Mucosa of rectum (tissue), 2 donors: ENCODE measurements at regions not wholly inside any gene's neighbourhood (a gene's known extent, or its start where the extent isn't known, plus 50 kb on each side); places are given as distances from the start of the nearest gene placed in this dataset.
"Not testable (repeated sequence)": the region's sequence is repeated elsewhere in the genome, so short reads cannot be mapped to it uniquely, and the experiment has no call there.

ENCODE experiments used
- H3K27ac ChIP-seq, 2 donors: one replicate each; pipeline ENCODE4 v1.7.0; 2013; ENCODE audit warnings: inconsistent platforms in 2 of 2, low read depth in 2 of 2, low read length in 2 of 2
- H3K27me3 ChIP-seq, 2 donors: one replicate each; pipeline ENCODE4 v1.7.0; 2013; ENCODE audit warnings: low read length in 2 of 2; ENCODE audit not compliant: control insufficient read depth in 2 of 2, insufficient read depth in 2 of 2
- H3K36me3 ChIP-seq, 2 donors: one replicate each; pipeline ENCODE4 v1.7.0; 2013; ENCODE audit warnings: low read length in 2 of 2; ENCODE audit not compliant: control insufficient read depth in 2 of 2, insufficient read depth in 2 of 2
- H3K4me1 ChIP-seq, 2 donors: one replicate each; pipeline ENCODE4 v1.7.0; 2013; ENCODE audit warnings: low read length in 2 of 2, mild to moderate bottlenecking in 1 of 2; ENCODE audit not compliant: control insufficient read depth in 2 of 2, insufficient read depth in 2 of 2
- H3K4me3 ChIP-seq, 2 donors: one replicate each; pipeline ENCODE4 v1.7.0; 2013; ENCODE audit warnings: low read length in 2 of 2
- H3K9ac ChIP-seq, 2 donors: one replicate each; pipeline ENCODE4 v1.7.0; 2013; ENCODE audit warnings: low read length in 2 of 2, low read depth in 1 of 2, mild to moderate bottlenecking in 1 of 2
- H3K9me3 ChIP-seq, 2 donors: one replicate each; pipeline ENCODE4 v1.7.0; 2013; ENCODE audit warnings: low read length in 2 of 2; ENCODE audit not compliant: control insufficient read depth in 2 of 2
- donor health status: healthy.
- donor health status: Normal muscosa, but diverticular disease.

- H3K36me3 ChIP-seq, result no peaks in the 10 kb centered on the region
- H3K4me1 ChIP-seq, result no peaks in the 10 kb centered on the region
- H3K27me3 ChIP-seq, result no peaks in the 10 kb centered on the region
- H3K27ac ChIP-seq, result no peak overlapping the region
- H3K9ac ChIP-seq, result no peak overlapping the region
- no peak overlapping the region for H3K4me3 ChIP-seq
- H3K9me3 ChIP-seq, result no peaks in the 10 kb centered on the region
Measured at GRCh38 chr2:57399057-57399456, 647.5 kb upstream of the VRK2 start.

GRCh38 chr2:57402096-57402495 is 644.5 kb upstream of the VRK2 start:
- H3K27me3 ChIP-seq, result no peaks in the 10 kb centered on the region
- no peak overlapping the region for H3K4me3 ChIP-seq
- H3K27ac ChIP-seq, result no peak overlapping the region
- no peaks in the 10 kb centered on the region for H3K36me3 ChIP-seq
- no peak overlapping the region for H3K9ac ChIP-seq
- no peaks in the 10 kb centered on the region for H3K4me1 ChIP-seq
- H3K9me3 ChIP-seq, result no peaks in the 10 kb centered on the region

DNA sequence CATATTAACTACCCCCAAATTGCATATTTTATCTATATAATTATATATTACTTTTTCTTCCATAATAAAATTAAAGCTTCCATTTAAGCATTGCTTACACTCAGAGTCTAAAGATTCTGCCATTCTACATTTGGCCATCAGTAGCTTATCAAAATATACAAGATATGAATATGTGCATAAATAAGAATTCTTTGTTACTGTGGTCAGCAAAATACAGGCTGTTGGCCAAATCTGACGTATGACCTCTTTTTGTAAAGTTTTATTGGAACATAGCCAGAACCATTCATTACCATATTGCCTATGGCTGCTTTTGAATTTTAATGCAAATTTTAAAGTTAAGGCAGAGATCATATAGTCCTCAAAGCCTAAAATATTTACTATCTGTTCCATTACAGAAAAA is 643.9 kb upstream of the VRK2 start:
- no peaks in the 10 kb centered on the region for H3K9me3 ChIP-seq
- no peak overlapping the region for H3K27ac ChIP-seq
- no peak overlapping the region for H3K9ac ChIP-seq
- no peaks in the 10 kb centered on the region for H3K36me3 ChIP-seq
- H3K4me1 ChIP-seq, result no peaks in the 10 kb centered on the region
- no peak overlapping the region for H3K4me3 ChIP-seq
- H3K27me3 ChIP-seq, result no peaks in the 10 kb centered on the region

DNA sequence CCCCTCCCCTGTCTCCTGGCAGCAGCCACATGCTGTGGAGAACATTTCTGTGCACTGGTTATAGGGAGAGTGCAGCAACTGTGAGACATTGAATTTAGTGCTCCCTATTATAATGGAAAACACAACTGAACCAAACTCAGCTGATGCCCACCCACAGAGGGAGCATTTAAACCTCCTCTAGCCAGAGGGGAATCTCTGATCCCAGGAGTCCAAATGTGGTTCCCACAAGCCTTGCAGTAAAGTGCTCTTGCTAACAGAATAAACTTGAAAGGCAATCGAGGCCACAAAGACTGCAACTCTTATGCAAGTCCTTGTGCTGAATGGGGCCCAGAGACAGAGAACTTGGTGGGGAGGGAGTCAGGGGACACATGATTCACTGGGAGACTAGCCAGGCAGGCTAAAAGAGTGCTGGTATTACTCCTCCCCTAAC is 638.8 kb upstream of the VRK2 start:
- Histone ChIP-seq H3K4me1 (no peaks in the 10 kb centered on the region), H3K36me3 (no peaks in the 10 kb centered on the region), H3K4me3 (no peak overlapping the region), H3K9ac (no peak overlapping the region), H3K27ac (no peak overlapping the region), H3K9me3 (no peaks in the 10 kb centered on the region), H3K27me3 (no peaks in the 10 kb centered on the region)

DNA sequence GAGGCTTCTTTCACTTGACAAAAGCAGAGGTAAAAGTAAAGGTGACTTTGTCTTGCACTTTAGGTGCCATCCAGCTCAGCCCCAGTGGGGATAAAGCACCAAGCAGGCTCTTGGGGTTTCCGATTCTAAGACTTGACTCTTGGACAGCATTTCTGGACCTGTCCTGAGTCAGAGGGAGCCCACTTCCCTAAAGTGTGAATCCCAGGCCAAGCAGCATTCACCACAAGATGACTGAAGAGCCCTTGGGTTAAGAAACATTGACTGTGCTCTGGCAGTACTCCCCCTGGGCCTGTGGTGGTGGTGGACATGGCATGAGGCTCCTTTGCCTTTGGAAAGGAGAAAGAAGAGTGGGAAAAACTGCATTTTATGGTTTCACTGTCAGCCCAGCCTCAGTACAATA is 638.0 kb upstream of the VRK2 start:
- Histone ChIP-seq H3K9me3 (no peaks in the 10 kb centered on the region), H3K9ac (no peak overlapping the region), H3K36me3 (no peaks in the 10 kb centered on the region), H3K27me3 (no peaks in the 10 kb centered on the region), H3K4me3 (no peak overlapping the region), H3K4me1 (no peaks in the 10 kb centered on the region), H3K27ac (no peak overlapping the region)

- Histone ChIP-seq H3K9me3 (no peaks in the 10 kb centered on the region), H3K4me1 (no peaks in the 10 kb centered on the region), H3K9ac (no peak overlapping the region), H3K27me3 (no peaks in the 10 kb centered on the region), H3K36me3 (no peaks in the 10 kb centered on the region), H3K4me3 (no peak overlapping the region), H3K27ac (no peak overlapping the region)
Measured at GRCh38 chr2:57417007-57417406, 629.6 kb upstream of the VRK2 start.

DNA sequence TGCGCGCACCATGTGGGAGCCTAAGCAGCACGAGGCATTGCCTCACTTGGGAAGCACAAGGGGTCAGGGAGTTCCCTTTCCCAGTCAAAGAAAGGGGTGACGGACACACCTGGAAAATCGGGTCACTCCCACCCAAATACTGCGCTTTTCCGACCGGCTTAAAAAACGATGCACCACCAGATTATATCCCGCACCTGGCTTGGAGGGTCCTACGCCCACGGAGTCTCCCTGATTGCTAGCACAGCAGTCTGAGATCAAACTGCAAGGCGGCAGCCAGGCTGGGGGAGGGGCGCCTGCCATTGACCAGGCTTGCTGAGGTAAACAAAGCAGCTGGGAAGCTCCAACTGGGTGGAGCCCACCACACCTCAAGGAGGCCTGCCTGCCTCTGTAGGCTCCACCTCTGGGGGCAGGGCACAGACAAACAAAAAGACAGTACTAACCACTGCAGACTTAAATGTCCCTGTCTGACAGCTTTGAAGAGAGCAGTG is 627.7 kb upstream of the VRK2 start:
- not testable (repeated sequence) for H3K4me1 ChIP-seq, H3K9ac ChIP-seq, H3K4me3 ChIP-seq, H3K27me3 ChIP-seq, H3K27ac ChIP-seq, H3K36me3 ChIP-seq, H3K9me3 ChIP-seq

DNA sequence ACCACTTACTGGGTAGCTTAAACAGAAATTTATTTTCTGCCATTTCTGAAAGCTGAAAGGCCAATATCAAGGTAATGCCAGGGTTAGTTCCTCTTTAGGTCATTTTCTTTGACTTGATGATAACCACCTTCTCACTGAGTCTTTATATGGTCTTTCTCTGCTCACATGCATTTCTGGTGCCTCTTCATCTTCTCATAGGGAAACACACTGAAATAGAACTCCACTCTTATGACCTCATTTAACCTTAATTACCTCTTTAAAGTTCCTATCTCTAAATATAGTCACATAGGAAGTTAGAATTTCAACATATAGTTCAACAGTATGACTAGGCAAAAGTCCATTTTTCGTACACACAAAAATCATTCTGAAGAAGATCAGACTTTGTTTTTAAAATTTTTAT is 616.8 kb upstream of the VRK2 start:
- Histone ChIP-seq H3K36me3 (no peaks in the 10 kb centered on the region), H3K9ac (no peak overlapping the region), H3K27ac (no peak overlapping the region)

DNA sequence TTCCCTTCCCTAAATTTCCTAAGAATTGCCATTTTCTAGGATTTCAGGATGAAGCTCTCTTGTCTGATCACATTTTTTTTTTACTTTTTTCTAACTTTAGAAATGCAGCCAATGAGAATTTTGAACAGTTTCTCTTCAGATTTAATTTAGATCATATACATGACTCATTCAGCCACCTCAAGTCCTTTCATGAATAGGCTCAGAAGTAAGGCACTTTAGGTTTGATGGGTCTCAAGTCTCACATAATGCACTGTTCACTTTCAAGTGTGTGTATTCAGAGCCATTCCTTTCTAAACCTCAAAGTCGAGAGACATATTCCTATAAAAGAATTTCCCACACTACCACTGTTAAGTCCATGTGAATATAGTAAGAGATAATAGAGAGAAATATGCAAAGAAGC is 614.1 kb upstream of the VRK2 start:
- H3K4me3 ChIP-seq, result no peak overlapping the region
- no peaks in the 10 kb centered on the region for H3K36me3 ChIP-seq
- H3K27ac ChIP-seq, result no peak overlapping the region
- no peaks in the 10 kb centered on the region for H3K27me3 ChIP-seq
- peaks cover 0 to 2% of the 10 kb centered on the region in 2 donors for H3K9me3 ChIP-seq
- H3K9ac ChIP-seq, result no peak overlapping the region
- H3K4me1 ChIP-seq, result no peaks in the 10 kb centered on the region

More for the DNA sequence above, 616.8 kb upstream of the VRK2 start:
- H3K27me3 ChIP-seq, result no peaks in the 10 kb centered on the region
- H3K9me3 ChIP-seq, result peaks cover 0 to 2% of the 10 kb centered on the region in 2 donors
- H3K4me1 ChIP-seq, result no peaks in the 10 kb centered on the region
- no peak overlapping the region for H3K4me3 ChIP-seq

DNA sequence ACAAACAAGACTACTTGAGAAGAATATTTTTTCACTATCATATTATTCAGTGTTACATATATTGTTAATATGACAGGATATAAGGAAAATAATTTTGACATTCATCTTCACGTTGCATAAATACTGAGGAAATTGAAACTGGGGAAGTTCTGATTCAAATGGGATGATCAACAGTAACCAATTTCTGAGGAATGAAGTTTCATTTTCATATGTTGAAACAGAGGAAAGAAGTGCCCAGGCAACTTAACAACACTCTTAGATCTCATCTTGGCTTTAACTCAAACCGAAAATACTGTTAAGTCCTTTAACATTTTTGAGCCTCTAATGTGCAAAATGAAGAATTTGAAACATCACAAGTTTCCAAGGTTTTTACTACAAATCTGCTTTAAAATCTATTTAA is 612.2 kb upstream of the VRK2 start:
- Histone ChIP-seq H3K36me3 (no peaks in the 10 kb centered on the region), H3K9ac (no peak overlapping the region), H3K4me3 (no peak overlapping the region), H3K27me3 (no peaks in the 10 kb centered on the region), H3K4me1 (no peaks in the 10 kb centered on the region), H3K9me3 (peaks cover 0 to 2% of the 10 kb centered on the region in 2 donors), H3K27ac (no peak overlapping the region)

- Histone ChIP-seq H3K9me3 (peaks cover 0 to 2% of the 10 kb centered on the region in 2 donors), H3K4me1 (no peaks in the 10 kb centered on the region), H3K9ac (no peak overlapping the region), H3K27me3 (no peaks in the 10 kb centered on the region), H3K27ac (no peak overlapping the region), H3K36me3 (no peaks in the 10 kb centered on the region), H3K4me3 (no peak overlapping the region)
Measured at GRCh38 chr2:57434972-57435371, 611.6 kb upstream of the VRK2 start.
